GM23338 (cell line): ENCODE measurements at regions not wholly inside any gene's neighbourhood (a gene's known extent, or its start where the extent isn't known, plus 50 kb on each side); places are given as distances from the start of the nearest gene placed in this dataset.

Experiments
- CREB1 ChIP-seq: fragments of 250-450 bp; sonication (Bioruptor Pico); IDR thresholded peaks from 2 replicates; pipeline ENCODE4 v1.5.0; 2020; ENCODE audit warnings: low read depth, mild to moderate bottlenecking, moderate library complexity
- CTCF ChIP-seq, 2 experiments: fragments of 200-600 bp in 1 of 2; sonication (generic) in 1 of 2; conservative IDR thresholded peaks; 2 replicates each; pipeline versions ENCODE4 v1.5.1 to v1.6.1; 2016 to 2017; ENCODE audit warnings: antibody characterized with exemption in 2 of 2, low read depth in 2 of 2, mild to moderate bottlenecking in 2 of 2, moderate library complexity in 1 of 2
- EZH2 ChIP-seq: fragments of 200-600 bp; sonication (generic); IDR thresholded peaks from one replicate; pipeline ENCODE4 v1.8.0; 2017; ENCODE audit warnings: antibody characterized with exemption, mild to moderate bottlenecking, low read depth; ENCODE audit not compliant: unreplicated experiment
- EZH2phosphoT487 ChIP-seq: fragments of 200-600 bp; sonication (generic); IDR thresholded peaks from one replicate; pipeline ENCODE4 v1.8.1; 2018; ENCODE audit warnings: antibody characterized with exemption; ENCODE audit not compliant: unreplicated experiment
- POLR2AphosphoS5 ChIP-seq: IDR thresholded peaks from 2 replicates; pipeline ENCODE4 v1.6.1; 2016; ENCODE audit warnings: antibody characterized with exemption, low read depth
- REST ChIP-seq: IDR thresholded peaks from one replicate; pipeline ENCODE4 v1.6.1; 2018; ENCODE audit warnings: antibody characterized with exemption; ENCODE audit not compliant: unreplicated experiment
- STAT1 ChIP-seq: IDR thresholded peaks from one replicate; pipeline ENCODE4 v1.6.1; 2016; ENCODE audit warnings: antibody characterized with exemption; ENCODE audit not compliant: unreplicated experiment

- TF ChIP-seq CTCF (conservative IDR thresholded peaks at IDR 0.05; ENCODE audit: low read depth in 2 of 2) (no peak), EZH2 (no peak), EZH2phosphoT487 (no peak), POLR2AphosphoS5 (no peak), REST (no peak), CREB1 (no peak), STAT1 (no peak)
Observed at GRCh38 chr9:106613250-106613737, 249.7 kb upstream of the ZNF462 start.
